Lower leg skin (tissue), 4 donors: ENCODE measurements at regions not wholly inside any gene's neighbourhood (a gene's known extent, or its start where the extent isn't known, plus 50 kb on each side); places are given as distances from the start of the nearest gene placed in this dataset.

ENCODE experiments used
- DNase-seq, 2 donors: peaks; one replicate each; pipeline ENCODE4 v3.0.0-alpha.2; 2019; ENCODE audit warnings: low spot score in 2 of 2
- H3K4me3 ChIP-seq: fragments of 200-600 bp; sonication (generic); 2 replicates; pipeline ENCODE4 v1.5.1; 2017; ENCODE audit warnings: mild to moderate bottlenecking, low read depth; ENCODE audit not compliant: poor library complexity, severe bottlenecking
- POLR2A ChIP-seq, 2 donors: fragments of 450-650 bp; IDR thresholded peaks; one replicate each; pipeline ENCODE4 v1.6.1; 2016 to 2017; ENCODE audit warnings: antibody characterized with exemption in 2 of 2, mild to moderate bottlenecking in 1 of 2, moderate library complexity in 1 of 2
- WGBS, 2 donors: methylation state at CpG; one replicate each; pipeline ENCODE4 v1.1.5; 2018; 5-methylcytosine and 5-hydroxymethylcytosine counted together
- intact Hi-C: fragments of 100-400 bp; cut with DNase I; formaldehyde crosslinking; loops from one replicate; pipeline ENCODE4 v1.15.0; 2023; ENCODE audit warnings: low total_unique reads
- TF ChIP-seq, protein P1 (sequence below), 3 donors: fragments of 450-650 bp; IDR thresholded peaks; one replicate each; pipeline ENCODE4 v1.5.1; 2016; ENCODE audit warnings: antibody characterized with exemption in 3 of 3, mild to moderate bottlenecking in 3 of 3, moderate library complexity in 2 of 3

DNA sequence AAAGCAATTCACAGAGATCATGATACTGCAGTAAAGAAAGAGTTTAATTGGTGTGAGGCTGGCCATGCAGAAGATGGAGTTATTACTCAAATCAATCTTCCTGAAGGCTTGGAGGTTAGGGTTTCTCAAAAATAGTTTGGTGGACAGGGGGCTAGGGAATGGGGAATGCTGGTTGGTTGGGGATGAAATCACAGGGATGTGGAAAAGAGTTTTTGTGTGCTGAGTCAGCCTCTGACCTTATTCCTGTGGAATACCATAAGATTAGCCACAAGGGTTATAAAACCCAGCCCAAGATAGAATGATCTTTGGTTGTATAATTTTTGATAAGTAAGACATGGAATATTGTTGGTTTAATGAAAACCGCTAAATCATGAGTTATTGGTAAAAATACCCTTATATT lies 764.3 kb downstream of the TYW1 start:
- no peak overlapping the region for H3K4me3 ChIP-seq
- 95 to 100% methylated on average over 1 of the region's 1 CpG for WGBS, 2 donors
- TF ChIP-seq, protein P1, sequence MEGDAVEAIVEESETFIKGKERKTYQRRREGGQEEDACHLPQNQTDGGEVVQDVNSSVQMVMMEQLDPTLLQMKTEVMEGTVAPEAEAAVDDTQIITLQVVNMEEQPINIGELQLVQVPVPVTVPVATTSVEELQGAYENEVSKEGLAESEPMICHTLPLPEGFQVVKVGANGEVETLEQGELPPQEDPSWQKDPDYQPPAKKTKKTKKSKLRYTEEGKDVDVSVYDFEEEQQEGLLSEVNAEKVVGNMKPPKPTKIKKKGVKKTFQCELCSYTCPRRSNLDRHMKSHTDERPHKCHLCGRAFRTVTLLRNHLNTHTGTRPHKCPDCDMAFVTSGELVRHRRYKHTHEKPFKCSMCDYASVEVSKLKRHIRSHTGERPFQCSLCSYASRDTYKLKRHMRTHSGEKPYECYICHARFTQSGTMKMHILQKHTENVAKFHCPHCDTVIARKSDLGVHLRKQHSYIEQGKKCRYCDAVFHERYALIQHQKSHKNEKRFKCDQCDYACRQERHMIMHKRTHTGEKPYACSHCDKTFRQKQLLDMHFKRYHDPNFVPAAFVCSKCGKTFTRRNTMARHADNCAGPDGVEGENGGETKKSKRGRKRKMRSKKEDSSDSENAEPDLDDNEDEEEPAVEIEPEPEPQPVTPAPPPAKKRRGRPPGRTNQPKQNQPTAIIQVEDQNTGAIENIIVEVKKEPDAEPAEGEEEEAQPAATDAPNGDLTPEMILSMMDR (IDR thresholded peaks at IDR 0.05) = no peak
- TF ChIP-seq POLR2A (IDR thresholded peaks at IDR 0.05) = no peak
- intact Hi-C loops = no loop called here
- no peak for DNase-seq

DNA sequence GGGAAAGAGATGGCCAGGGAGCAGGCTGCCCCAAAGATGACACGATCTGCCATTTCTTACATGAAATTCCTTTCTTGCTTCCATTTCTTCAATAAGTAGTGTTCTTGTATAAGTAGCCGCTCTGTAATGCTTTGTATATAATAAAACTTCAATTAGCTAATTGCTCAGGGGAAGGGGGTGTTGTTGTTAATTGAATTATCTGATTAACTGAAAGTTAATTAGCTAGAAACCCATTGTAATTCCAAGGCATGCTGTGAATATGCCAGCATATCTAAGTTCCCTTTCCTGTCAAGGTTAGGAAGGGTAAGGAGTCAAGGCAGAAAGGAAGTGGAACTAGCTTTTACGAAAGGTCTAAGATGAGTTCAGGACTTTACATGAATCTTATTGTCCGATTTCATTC lies 765.9 kb downstream of the TYW1 start:
- intact Hi-C loops = no loop called here
- TF ChIP-seq, protein P1 (IDR thresholded peaks at IDR 0.05) = no peak
- no peak for TF ChIP-seq POLR2A (IDR thresholded peaks at IDR 0.05)
- WGBS, 2 donors = 87 to 93% methylated on average over 4 of the region's 4 CpGs
- peak in 1 of 2 donors; percentile 18 for DNase-seq
- no peak overlapping the region for H3K4me3 ChIP-seq

DNA sequence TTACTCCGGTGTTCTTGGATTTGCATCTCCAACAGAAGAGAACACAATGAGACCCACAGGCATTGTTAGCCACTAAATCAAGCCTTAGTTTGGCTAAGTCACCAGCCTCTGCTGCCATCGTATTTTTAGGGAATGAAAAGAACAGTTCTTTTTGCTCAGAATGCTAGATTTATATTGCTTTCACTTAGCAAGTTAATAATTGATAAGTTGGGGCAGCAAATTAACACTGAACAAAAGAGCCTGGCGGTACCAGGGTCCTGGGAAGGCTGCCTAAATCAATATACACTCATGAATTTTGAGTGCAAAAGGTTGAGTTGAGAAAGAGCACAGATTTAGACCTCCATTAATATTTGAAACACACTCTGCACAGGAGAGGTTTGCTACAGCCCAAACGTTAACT lies 767.7 kb downstream of the TYW1 start:
- 59 to 66% methylated on average over 4 of the region's 4 CpGs for WGBS, 2 donors
- intact Hi-C loops = no loop called here
- no peak overlapping the region for H3K4me3 ChIP-seq
- DNase-seq = no peak
- TF ChIP-seq, protein P1 (IDR thresholded peaks at IDR 0.05) = no peak
- no peak for TF ChIP-seq POLR2A (IDR thresholded peaks at IDR 0.05)

DNA sequence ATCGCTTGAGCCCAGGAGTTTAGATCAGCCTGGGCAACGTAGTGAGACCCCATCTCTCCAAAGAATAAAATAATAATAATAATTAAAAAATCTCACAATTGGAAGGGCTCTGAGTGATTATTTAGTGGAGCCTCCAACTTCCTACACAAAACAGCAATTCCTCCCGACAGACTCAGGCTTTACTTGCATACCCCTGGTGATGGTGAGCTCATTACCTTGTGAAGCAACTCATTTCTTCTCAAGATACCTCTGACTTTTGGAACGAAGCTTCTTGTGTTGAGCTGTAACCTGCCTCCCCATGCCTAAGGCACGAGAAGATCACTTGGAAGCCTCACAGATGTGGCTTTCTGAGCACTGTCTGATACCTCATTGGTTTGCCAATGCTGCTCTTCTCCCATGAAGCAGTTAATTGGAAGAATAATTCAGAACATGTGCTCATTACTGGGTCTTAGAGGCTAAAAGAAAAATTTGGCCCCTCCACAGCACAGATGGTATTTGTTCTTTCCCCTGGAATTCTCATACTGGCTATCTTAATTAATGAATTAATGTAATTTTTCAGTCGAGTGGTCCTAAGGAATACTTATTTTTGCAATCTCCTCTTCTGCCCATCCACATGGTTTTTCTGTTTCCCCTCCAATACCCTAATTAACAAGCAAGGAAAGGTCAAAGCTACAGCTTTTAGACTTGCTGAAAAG lies 769.0 kb downstream of the TYW1 start:
- WGBS, 2 donors = 75 to 78% methylated on average over 6 of the region's 6 CpGs
- intact Hi-C loops = no loop called here

DNA sequence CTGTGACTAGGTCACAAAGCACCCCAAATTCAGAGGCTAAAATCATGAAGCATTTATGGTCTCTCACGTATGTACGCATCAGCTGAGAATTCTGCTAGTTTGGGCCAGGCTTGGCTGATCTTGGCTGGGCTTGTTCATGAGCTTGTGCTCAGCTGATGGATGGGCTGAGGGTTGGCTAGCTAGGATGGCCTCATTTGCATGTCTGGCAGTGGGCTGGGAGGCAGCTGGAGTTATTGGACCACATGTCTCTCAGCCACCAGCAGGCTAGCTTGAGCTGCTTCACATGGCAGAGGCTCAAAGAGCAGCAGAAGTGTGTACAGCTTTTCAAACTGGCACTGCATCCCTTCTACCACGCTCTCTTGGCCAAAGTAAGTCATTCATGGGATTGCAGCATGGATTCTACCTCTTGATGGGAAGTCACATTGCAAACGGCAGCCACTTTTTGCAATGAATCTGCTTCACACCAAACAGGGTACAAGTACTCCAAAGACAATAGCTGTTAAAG lies 770.3 kb downstream of the TYW1 start:
- WGBS, 2 donors = 90 to 93% methylated on average over 4 of the region's 4 CpGs
- TF ChIP-seq, protein P1 (IDR thresholded peaks at IDR 0.05) = no peak
- intact Hi-C loops = no loop called here

More for the DNA sequence above, 769.0 kb downstream of the TYW1 start:
- TF ChIP-seq POLR2A (IDR thresholded peaks at IDR 0.05) = no peak
- TF ChIP-seq, protein P1 (IDR thresholded peaks at IDR 0.05) = no peak
- DNase-seq = no peak
- H3K4me3 ChIP-seq = no peak overlapping the region

More for the DNA sequence above, 770.3 kb downstream of the TYW1 start:
- peak in 1 of 2 donors; percentile 48 for DNase-seq
- no peak overlapping the region for H3K4me3 ChIP-seq
